Kidney tubule cell (primary cell): ENCODE measurements at regions not wholly inside any gene's neighbourhood (a gene's known extent, or its start where the extent isn't known, plus 50 kb on each side); places are given as distances from the start of the nearest gene placed in this dataset.

Experiments
- DNase-seq: peaks from one replicate; pipeline ENCODE4 v3.0.0-alpha.2; 2018; ENCODE audit warnings: low spot score

- DNase-seq: no peak
These were observed 142.1 kb downstream of the CXCL12 start for GRCh38 chr10:44242826-44243225.

DNA sequence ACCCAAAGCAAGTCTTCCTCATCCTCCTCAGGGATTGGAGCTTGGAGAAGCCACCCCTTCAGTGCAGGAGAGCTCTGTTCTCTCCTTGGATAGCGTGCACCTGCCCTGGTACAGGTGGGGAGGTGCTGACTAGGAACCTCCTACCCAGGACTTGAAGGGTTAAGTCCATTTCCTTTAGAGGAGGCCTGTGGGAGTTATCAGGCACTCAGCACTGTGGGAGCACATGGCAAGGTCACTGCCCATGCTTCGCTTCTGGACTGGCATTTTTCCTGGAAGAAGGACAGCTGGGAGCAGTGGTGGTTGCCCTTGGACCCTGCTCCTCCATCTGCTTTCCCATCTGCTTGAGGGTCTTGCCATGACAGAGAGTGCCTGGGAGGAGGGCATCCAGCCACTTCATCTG, 142.8 kb downstream of the CXCL12 start:
- no peak for DNase-seq

GRCh38 chr10:44240584-44241205, 144.2 kb downstream of the CXCL12 start:
- no peak for DNase-seq

DNA sequence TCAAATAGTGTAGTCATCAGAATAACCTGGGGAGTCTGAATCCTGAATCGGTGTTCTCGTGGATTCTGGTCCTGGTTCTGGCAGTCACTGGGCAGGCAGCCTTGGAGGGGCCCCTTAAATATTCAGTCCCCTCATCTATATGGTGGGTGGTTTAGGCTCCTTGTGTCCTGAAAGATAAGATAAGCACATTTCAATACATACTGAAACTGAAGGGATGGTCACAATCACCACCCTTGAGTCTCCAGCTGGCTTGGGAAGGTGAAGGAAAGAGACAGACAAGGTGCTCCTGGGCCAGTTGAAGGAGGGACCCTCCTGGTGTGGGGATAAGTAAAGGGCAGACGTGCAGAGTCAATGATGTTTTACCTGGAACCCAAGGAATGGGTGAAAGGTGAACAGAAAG, 146.7 kb downstream of the CXCL12 start:
- no peak for DNase-seq

GRCh38 chr10:44237364-44238049, 147.4 kb downstream of the CXCL12 start:
- no peak for DNase-seq

GRCh38 chr10:44235363-44235762, 149.5 kb downstream of the CXCL12 start:
- DNase-seq: no peak

GRCh38 chr10:44234483-44234875, 150.4 kb downstream of the CXCL12 start:
- no peak for DNase-seq

GRCh38 chr10:44233561-44234482, 151.1 kb downstream of the CXCL12 start:
- no peak for DNase-seq

DNA sequence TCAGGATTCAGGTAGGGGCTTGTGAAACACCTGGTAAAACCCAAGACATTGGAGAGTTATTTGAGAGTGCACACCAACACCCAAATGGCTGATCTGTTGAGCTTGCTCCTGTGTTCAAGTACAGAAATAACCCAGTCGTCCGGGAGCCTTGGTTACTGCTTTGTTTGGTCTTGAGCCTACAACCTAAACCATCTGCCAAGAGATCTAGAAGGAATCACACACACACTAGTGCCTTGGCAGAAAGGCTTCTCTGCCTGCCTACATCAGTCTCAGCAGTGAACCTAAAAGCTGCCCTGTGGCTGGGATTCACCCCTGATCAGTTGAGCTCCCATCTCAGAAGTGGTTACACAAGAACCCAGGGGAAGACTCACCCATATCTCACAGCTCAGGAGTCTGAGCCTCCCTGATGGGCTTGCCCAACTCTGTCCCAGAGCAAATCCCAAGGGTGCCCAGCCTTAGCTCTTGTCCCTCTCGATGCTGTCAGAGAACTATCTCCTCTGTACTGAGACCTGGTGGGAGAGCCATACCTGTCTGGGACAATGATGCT, 167.6 kb downstream of the CXCL12 start:
- DNase-seq: no peak

DNA sequence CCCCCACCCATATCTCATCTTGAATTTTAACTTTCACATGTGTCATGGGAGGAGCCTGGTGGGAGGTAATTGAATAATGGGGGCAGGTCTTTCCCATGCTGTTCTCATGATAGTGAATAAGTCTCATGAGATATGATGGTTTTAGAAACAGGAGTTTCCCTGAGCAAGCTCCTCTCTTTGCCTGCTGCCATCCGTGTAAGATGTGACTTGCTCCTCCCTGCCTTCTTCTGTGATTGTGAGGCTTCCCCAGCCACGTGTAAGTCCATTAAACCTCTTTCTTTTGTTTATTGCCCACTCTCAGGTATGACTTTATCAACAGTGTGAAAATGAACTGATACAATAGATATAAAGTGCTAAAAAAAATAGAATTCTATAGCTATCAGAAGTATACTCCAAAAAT, 168.8 kb downstream of the CXCL12 start:
- no peak for DNase-seq

- DNase-seq: no peak
These were observed 175.1 kb downstream of the CXCL12 start for GRCh38 chr10:44209811-44210210.

DNA sequence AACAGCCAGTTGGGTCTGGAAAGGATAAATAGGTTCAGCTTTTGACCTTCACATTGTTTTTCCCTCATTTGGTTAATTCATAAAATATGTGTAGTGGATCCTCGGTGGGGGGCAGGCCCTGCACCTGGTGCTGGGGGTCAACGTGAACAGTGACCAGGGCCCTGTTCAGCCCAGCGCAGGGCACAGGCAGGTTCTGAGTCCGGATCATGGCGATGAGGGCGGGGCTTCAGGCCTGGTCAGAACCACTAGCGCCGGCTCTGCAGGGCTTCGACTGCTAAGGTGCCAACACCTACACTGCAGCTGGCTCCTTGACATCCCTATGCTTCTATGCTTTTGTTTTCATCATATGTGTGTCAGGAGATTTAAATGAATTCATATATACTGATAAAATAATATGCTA, 177.7 kb downstream of the CXCL12 start:
- no peak for DNase-seq

GRCh38 chr10:44206127-44206818, 178.6 kb downstream of the CXCL12 start:
- DNase-seq: no peak

GRCh38 chr10:44205067-44205466, 179.8 kb downstream of the CXCL12 start:
- no peak for DNase-seq

DNA sequence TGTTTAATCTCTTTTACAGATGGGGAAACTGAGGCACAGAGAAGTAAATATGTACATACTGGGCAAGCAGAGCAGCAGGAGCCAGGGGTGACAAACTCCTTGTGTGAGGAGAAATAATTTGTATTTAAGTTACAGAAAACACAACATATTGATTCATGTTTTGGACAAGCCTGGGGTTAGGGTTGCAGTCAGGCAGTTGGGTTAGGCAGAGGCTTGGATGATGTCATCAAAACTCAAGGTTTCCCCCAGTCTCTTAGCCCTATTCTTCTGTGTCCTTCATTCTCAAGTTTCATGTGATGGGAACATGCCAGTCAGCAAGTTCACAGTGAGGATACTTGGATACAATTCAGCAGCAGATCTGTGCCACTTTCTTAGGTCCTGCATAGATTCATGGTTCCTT, 181.4 kb downstream of the CXCL12 start:
- DNase-seq: no peak

GRCh38 chr10:44202952-44203351, 181.9 kb downstream of the CXCL12 start:
- DNase-seq: no peak

DNA sequence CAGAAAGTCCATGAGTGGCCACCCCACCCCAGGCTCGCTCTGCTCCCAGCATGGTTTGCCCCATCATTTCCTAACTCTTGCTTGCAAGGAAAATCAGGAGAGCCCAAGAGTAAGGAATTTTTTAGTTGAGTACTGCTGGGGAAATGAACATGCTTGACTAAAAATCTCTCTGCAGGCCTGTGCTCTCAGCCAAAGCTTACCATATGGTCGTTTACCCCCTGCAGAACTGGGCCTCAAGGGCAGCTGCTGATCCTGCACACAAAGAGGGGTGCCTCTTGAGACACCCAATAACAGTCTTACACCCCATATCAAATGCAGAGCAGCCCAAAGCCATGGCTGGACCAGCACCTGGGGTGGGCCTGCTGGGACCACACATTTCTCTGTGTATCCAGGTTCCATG, 183.2 kb downstream of the CXCL12 start:
- no peak for DNase-seq

- DNase-seq: no peak
These were observed 183.9 kb downstream of the CXCL12 start for GRCh38 chr10:44201011-44201410.

DNA sequence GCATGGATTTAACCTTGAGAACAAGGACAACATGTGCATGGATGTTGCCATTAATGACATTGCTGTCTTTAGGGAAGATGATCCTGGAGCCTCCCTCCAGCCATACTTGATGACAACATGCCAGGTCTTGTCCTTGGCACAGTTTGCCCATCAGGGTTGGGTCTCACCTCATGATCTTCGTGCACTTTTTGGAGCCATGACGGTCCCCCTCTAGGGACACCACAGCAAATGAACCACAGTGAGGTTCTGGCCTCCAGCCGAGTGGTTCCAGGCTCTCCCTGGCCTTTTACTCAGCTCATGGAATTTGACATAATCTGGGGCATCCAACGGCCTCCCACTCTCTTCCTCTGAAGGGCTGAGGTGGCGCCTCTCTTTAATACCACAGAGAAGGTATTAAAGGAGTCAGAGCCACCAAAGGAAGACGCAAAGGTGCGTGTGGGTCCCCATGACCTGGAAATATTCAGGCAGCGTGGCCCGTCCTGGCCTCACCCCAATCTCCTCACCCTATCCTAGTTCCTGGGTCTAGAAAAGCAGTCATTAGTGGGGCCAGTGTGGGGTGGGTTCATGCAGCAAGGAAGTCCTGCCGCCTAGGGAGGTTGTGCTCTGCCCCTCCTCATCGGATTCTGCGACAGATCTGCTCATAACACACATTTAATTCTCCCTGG, 184.8 kb downstream of the CXCL12 start:
- DNase-seq: no peak

- no peak for DNase-seq
These were observed 185.6 kb downstream of the CXCL12 start for GRCh38 chr10:44199267-44199666.

- no peak for DNase-seq
These were observed 186.2 kb downstream of the CXCL12 start for GRCh38 chr10:44198780-44199097.
